K562 (cell line): ENCODE measurements at regions not wholly inside any gene's neighbourhood (a gene's known extent, or its start where the extent isn't known, plus 50 kb on each side); places are given as distances from the start of the nearest gene placed in this dataset.

Experiments
- ATAC-seq: fragments of 200-7000 bp; cut with Tn5 transposase; 3 replicates; pipeline ENCODE4 v1.9.1; 2020; ENCODE audit warnings: moderate library complexity
- BruUV-seq: library from RNA; stranded (reverse); fragments of 400-500 nt; replicated peaks from 2 replicates; lab custom pipeline; 2021; lab: Mats Ljungman, UMichigan
- CTCF ChIA-PET: fragments of 300-600 bp; formaldehyde crosslinking; extraction: SDS; loops from one replicate; lab custom pipeline; 2021; ENCODE audit warnings: low intra/inter-chr PET ratio; lab: Yijun Ruan, JAX
- POLR2A ChIA-PET: fragments of 300-600, 350-650 bp; sonication (Branson Sonifier 250); formaldehyde crosslinking; extraction: SDS; loops from one replicate; lab custom pipeline; 2021; ENCODE audit warnings: antibody characterized with exemption, inconsistent platforms; lab: Yijun Ruan, JAX
- DNase-seq, 4 experiments: peaks; one replicate each; pipeline versions ENCODE4 v3.0.0 to v3.0.0-alpha.2; 2011 to 2018; ENCODE audit warnings: low spot score in 3 of 4, mixed read lengths in 3 of 4; ENCODE audit errors: extremely low read depth in 1 of 4
- FAIRE-seq: peaks from 2 replicates; lab custom pipeline; 2011; peaks lifted over from hg19 to GRCh38; lab: Jason Lieb, UNC
- H2AFZ ChIP-seq: 2 replicates; pipeline ENCODE4 v1.6.0; 2011; ENCODE audit warnings: low read depth, low read length, control low read depth, inconsistent platforms
- H3K27ac ChIP-seq: fragments of 200-600 bp; 3 replicates; pipeline ENCODE4 v1.8.0; 2011; ENCODE audit warnings: low read depth, mild to moderate bottlenecking, control low read depth, inconsistent platforms, low read length, moderate library complexity, mixed read lengths; ENCODE audit errors: extremely low read depth
- H3K27me3 ChIP-seq, 2 experiments: fragments of 300-600 bp in 1 of 2; 2 replicates in 1 of 2; 3 replicates in 1 of 2; pipeline versions ENCODE4 v1.6.0 to v1.8.0; 2011; ENCODE audit warnings: inconsistent platforms in 2 of 2, low read length in 2 of 2, mild to moderate bottlenecking in 1 of 2, mixed read lengths in 1 of 2, moderate library complexity in 1 of 2; ENCODE audit not compliant: control insufficient read depth in 2 of 2, insufficient read depth in 2 of 2
- H3K36me3 ChIP-seq: fragments of 300-600 bp; 3 replicates; pipeline ENCODE4 v1.8.0; 2011; ENCODE audit warnings: mild to moderate bottlenecking, low read length, inconsistent platforms; ENCODE audit not compliant: control insufficient read depth, insufficient read depth
- H3K4me1 ChIP-seq, 2 experiments: fragments of 200-600 bp in 1 of 2; replicated peaks in 1 of 2; 2 replicates in 1 of 2; 3 replicates in 1 of 2; pipeline versions ENCODE4 v1.5.1 to v1.8.0; 2011; ENCODE audit warnings: inconsistent platforms in 2 of 2, low read length in 2 of 2, mild to moderate bottlenecking in 1 of 2, mixed read lengths in 1 of 2, moderate library complexity in 1 of 2; ENCODE audit not compliant: control insufficient read depth in 2 of 2, insufficient read depth in 2 of 2
- H3K4me2 ChIP-seq: 2 replicates; pipeline ENCODE4 v1.6.1; 2011; ENCODE audit warnings: low read length, control low read depth, inconsistent platforms, mixed read lengths; ENCODE audit not compliant: insufficient read depth
- H3K4me3 ChIP-seq: fragments of 200-600 bp; sonication (generic), shearing (Covaris generic); 2 replicates; pipeline ENCODE4 v1.5.1; 2016; ENCODE audit warnings: control low read depth, inconsistent platforms
- H3K79me2 ChIP-seq: fragments of 200-600 bp; 3 replicates; pipeline ENCODE4 v1.8.0; 2011; ENCODE audit warnings: low read length, inconsistent platforms; ENCODE audit not compliant: control insufficient read depth, insufficient read depth
- H3K9ac ChIP-seq, 2 experiments: 2 replicates each; pipeline versions ENCODE4 v1.6.0 to v1.6.1; 2011; ENCODE audit warnings: low read depth in 2 of 2, low read length in 2 of 2, control low read depth in 1 of 2, inconsistent platforms in 1 of 2, mild to moderate bottlenecking in 1 of 2, mixed read lengths in 1 of 2; ENCODE audit not compliant: insufficient read depth in 1 of 2
- H3K9me1 ChIP-seq: one replicate; pipeline ENCODE4 v1.6.0; 2011; ENCODE audit warnings: inconsistent platforms, mild to moderate bottlenecking, low read length, moderate library complexity; ENCODE audit not compliant: control insufficient read depth, insufficient read depth
- H3K9me3 ChIP-seq: replicated peaks from 2 replicates; pipeline ENCODE4 v1.5.1; 2011; ENCODE audit warnings: low read depth, low read length, inconsistent platforms; ENCODE audit not compliant: control insufficient read depth, insufficient read depth
- H4K20me1 ChIP-seq: replicated peaks from 2 replicates; pipeline ENCODE4 v1.6.1; 2011; ENCODE audit warnings: low read length, inconsistent platforms, mixed read lengths; ENCODE audit not compliant: control insufficient read depth, insufficient read depth
- BRF1 ChIP-seq: IDR thresholded peaks from 3 replicates; pipeline ENCODE4 v1.6.1; 2011; ENCODE audit warnings: borderline replicate concordance, mild to moderate bottlenecking; ENCODE audit not compliant: insufficient read length; ENCODE audit errors: extremely low read depth
- HDAC2 ChIP-seq: fragments of 450-650 bp; IDR thresholded peaks from 2 replicates; pipeline ENCODE4 v1.6.1; 2016; ENCODE audit warnings: mild to moderate bottlenecking
- NCOA4 ChIP-seq: fragments of 450-650 bp; IDR thresholded peaks from 2 replicates; pipeline ENCODE4 v1.6.1; 2018; ENCODE audit warnings: mild to moderate bottlenecking; ENCODE audit not compliant: partially characterized antibody
- NFE2 ChIP-seq: IDR thresholded peaks from 2 replicates; pipeline ENCODE4 v1.6.1; 2014; ENCODE audit warnings: antibody characterized with exemption, low read depth
- NFYB ChIP-seq: IDR thresholded peaks from 2 replicates; pipeline ENCODE4 v1.6.1; 2011; ENCODE audit warnings: mild to moderate bottlenecking, moderate library complexity; ENCODE audit not compliant: insufficient read length; ENCODE audit errors: extremely low read depth
- SAFB ChIP-seq: fragments of 200-400 bp; formaldehyde crosslinking; IDR thresholded peaks from 2 replicates; pipeline ENCODE4 v1.6.1; 2017; ENCODE audit warnings: low read depth, low read length, borderline replicate concordance
- SIRT6 ChIP-seq: IDR thresholded peaks from one replicate; pipeline ENCODE4 v1.6.1; 2012; ENCODE audit warnings: low read depth, mild to moderate bottlenecking, control low read depth, inconsistent platforms, low read length, moderate library complexity
- SMARCC2 ChIP-seq: fragments of 450-650 bp; IDR thresholded peaks from 2 replicates; pipeline ENCODE4 v1.6.1; 2017; ENCODE audit warnings: antibody characterized with exemption, moderate library complexity, mild to moderate bottlenecking, low read depth
- WGBS: fragments of 100-300 bp; shearing (Covaris generic); methylation state at CpG from one replicate; pipeline ENCODE4 v1.1.6; 2016; ENCODE audit warnings: low coverage, mixed read lengths; ENCODE audit not compliant: insufficient coverage; ENCODE audit errors: missing lambda C conversion rate; 5-methylcytosine and 5-hydroxymethylcytosine counted together
- in situ Hi-C: fragments of 300-500 bp; cut with MboI; formaldehyde crosslinking; loops from 4 replicates; pipeline ENCODE4 v1.15.0; 2018; ENCODE audit warnings: inconsistent platforms, mixed read lengths
- intact Hi-C: fragments of 100-400 bp; cut with micrococcal nuclease; formaldehyde crosslinking; loops from 2 replicates; pipeline ENCODE4 v1.14.2; 2022
- TF ChIP-seq, protein P1 (sequence below): fragments of 450-650 bp; IDR thresholded peaks from 2 replicates; pipeline ENCODE4 v1.6.1; 2018; ENCODE audit not compliant: partially characterized antibody
- TF ChIP-seq, protein P2 (sequence below): fragments of 450-650 bp; IDR thresholded peaks from 2 replicates; pipeline ENCODE4 v1.7.0; 2016; ENCODE audit warnings: borderline replicate concordance
- TF ChIP-seq, protein P3 (sequence below): fragments of 200-800 bp; sonication (Bioruptor generic); IDR thresholded peaks from 2 replicates; pipeline ENCODE4 v1.6.1; 2017; ENCODE audit warnings: missing genetic modification characterization, missing compliant biosample characterization

DNA sequence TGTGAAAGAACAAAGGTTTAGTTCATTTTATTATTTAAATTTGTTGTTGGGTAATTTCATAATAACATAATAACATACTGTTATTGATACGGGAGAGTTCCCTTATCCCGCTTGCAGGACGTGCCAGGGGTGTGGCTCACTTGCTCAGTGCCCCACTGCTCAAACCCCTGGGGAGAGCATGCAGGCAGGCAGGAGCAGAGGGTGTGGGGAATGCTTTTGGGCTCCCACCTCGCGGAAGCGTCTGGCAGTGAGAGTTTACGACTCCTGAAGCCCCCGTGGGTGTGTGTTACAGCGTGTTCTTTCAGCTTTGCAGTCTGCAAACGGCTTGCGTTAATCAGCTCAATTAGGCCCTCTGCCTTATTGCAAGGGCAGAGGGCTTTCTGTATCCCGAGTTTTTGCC is 675.9 kb downstream of the SEMA5A start (continued):
- TF ChIP-seq, protein P1, sequence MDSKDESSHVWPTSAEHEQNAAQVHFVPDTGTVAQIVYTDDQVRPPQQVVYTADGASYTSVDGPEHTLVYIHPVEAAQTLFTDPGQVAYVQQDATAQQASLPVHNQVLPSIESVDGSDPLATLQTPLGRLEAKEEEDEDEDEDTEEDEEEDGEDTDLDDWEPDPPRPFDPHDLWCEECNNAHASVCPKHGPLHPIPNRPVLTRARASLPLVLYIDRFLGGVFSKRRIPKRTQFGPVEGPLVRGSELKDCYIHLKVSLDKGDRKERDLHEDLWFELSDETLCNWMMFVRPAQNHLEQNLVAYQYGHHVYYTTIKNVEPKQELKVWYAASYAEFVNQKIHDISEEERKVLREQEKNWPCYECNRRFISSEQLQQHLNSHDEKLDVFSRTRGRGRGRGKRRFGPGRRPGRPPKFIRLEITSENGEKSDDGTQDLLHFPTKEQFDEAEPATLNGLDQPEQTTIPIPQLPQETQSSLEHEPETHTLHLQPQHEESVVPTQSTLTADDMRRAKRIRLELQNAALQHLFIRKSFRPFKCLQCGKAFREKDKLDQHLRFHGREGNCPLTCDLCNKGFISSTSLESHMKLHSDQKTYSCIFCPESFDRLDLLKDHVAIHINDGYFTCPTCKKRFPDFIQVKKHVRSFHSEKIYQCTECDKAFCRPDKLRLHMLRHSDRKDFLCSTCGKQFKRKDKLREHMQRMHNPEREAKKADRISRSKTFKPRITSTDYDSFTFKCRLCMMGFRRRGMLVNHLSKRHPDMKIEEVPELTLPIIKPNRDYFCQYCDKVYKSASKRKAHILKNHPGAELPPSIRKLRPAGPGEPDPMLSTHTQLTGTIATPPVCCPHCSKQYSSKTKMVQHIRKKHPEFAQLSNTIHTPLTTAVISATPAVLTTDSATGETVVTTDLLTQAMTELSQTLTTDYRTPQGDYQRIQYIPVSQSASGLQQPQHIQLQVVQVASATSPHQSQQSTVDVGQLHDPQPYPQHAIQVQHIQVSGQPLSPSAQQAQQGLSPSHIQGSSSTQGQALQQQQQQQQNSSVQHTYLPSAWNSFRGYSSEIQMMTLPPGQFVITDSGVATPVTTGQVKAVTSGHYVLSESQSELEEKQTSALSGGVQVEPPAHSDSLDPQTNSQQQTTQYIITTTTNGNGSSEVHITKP, result no peak
- no peak for TF ChIP-seq NCOA4
- no peak for TF ChIP-seq HDAC2
- TF ChIP-seq, all 486 proteins: peak for 0

DNA sequence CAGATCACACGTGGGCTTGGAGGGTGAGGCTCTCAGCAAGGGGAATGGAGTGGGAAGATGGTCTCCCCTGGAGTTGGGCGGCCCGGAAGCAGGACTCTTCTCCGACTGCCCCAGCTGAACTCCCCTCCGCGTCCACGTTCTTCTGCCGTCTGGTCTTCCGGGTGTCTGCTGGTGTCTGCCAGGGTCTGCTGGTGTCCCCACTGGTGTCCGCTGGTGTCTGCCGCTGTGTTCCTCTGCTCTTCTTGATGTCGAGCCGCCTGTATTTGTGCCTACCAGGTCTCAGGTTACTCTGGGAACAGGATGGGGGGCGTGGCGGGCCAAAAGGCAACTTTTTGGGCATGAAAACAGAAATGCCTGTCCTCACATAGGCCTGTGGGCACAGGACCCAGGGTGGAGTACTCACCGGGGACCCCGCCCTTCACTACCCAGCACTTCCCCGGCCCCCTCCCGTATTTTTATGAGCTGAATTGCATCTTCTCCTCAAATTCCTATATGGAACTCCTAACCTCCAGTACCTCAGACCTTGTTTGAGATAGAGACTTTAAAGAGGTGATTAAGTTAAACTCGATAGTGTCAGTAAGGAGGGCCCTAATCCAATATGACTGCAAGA is 675.4 kb downstream of the SEMA5A start:
- Histone ChIP-seq H3K27me3 (no peaks in the 10 kb centered on the region), H3K9me1 (no peaks in the 10 kb centered on the region), H3K4me1 (no peaks in the 10 kb centered on the region), H3K36me3 (no peaks in the 10 kb centered on the region), H2AFZ (no peak overlapping the region), H3K27ac (no peak overlapping the region), H3K4me2 (no peak overlapping the region), H3K9me3 (no peaks in the 10 kb centered on the region), H3K4me3 (no peak overlapping the region), H3K79me2 (no peaks in the 10 kb centered on the region), H3K9ac (no peak overlapping the region), H4K20me1 (no peaks in the 10 kb centered on the region)
- DNase-seq (no peak), FAIRE-seq (no peak), ATAC-seq (no peak)
- ChIA-PET CTCF (interaction anchor here (0.6 kb wide), 1 partner anchor 1300 kb away, joined by 3 read pairs; no protein-coding TSS in a partner anchor), POLR2A (no interaction called here)
- under 1% methylated on average over 20 of the region's 20 CpGs for WGBS
- no TSS peak for BruUV-seq
- intact Hi-C loops, result no loop called here
- in situ Hi-C loops, result no loop called here
- TF ChIP-seq NFE2 (no peak), SIRT6 (no peak), BRF1 (no peak), NFYB (no peak), SAFB (no peak), SMARCC2 (no peak)
- TF ChIP-seq, protein P2, sequence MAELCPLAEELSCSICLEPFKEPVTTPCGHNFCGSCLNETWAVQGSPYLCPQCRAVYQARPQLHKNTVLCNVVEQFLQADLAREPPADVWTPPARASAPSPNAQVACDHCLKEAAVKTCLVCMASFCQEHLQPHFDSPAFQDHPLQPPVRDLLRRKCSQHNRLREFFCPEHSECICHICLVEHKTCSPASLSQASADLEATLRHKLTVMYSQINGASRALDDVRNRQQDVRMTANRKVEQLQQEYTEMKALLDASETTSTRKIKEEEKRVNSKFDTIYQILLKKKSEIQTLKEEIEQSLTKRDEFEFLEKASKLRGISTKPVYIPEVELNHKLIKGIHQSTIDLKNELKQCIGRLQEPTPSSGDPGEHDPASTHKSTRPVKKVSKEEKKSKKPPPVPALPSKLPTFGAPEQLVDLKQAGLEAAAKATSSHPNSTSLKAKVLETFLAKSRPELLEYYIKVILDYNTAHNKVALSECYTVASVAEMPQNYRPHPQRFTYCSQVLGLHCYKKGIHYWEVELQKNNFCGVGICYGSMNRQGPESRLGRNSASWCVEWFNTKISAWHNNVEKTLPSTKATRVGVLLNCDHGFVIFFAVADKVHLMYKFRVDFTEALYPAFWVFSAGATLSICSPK, result no peak
- TF ChIP-seq, protein P3, sequence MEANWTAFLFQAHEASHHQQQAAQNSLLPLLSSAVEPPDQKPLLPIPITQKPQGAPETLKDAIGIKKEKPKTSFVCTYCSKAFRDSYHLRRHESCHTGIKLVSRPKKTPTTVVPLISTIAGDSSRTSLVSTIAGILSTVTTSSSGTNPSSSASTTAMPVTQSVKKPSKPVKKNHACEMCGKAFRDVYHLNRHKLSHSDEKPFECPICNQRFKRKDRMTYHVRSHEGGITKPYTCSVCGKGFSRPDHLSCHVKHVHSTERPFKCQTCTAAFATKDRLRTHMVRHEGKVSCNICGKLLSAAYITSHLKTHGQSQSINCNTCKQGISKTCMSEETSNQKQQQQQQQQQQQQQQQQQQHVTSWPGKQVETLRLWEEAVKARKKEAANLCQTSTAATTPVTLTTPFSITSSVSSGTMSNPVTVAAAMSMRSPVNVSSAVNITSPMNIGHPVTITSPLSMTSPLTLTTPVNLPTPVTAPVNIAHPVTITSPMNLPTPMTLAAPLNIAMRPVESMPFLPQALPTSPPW (CRISPR knock-in tag), result no peak
